ENCODE measurements at regions not wholly inside any gene's neighbourhood (a gene's known extent, or its start where the extent isn't known, plus 50 kb on each side); places are given as distances from the start of the nearest gene placed in this dataset.

- Histone ChIP-seq H3K36me3 (ENCODE audit: control insufficient read depth, insufficient read depth, low read length) (no peaks in the 10 kb centered on the region), H3K9ac (ENCODE audit: low read length) (no peak overlapping the region), H3K4me3 (ENCODE audit: low read length) (no peak overlapping the region), H3K9me3 (ENCODE audit: control insufficient read depth, low read length) (no peaks in the 10 kb centered on the region), H3K27me3 (ENCODE audit: control insufficient read depth, insufficient read depth, low read length) (no peaks in the 10 kb centered on the region), H3K4me1 (ENCODE audit: control insufficient read depth, insufficient read depth, low read length) (no peaks in the 10 kb centered on the region)
Measured at GRCh38 chr11:112382561-112382960, 121.9 kb upstream of the PLET1 start.

- Histone ChIP-seq H3K4me1 (ENCODE audit: control insufficient read depth, insufficient read depth, low read length) (peaks cover 6% of the 10 kb centered on the region), H3K27me3 (ENCODE audit: control insufficient read depth, insufficient read depth, low read length) (no peaks in the 10 kb centered on the region), H3K36me3 (ENCODE audit: control insufficient read depth, insufficient read depth, low read length) (no peaks in the 10 kb centered on the region), H3K9ac (ENCODE audit: low read length) (no peak overlapping the region), H3K4me3 (ENCODE audit: low read length) (no peak overlapping the region), H3K9me3 (ENCODE audit: control insufficient read depth, low read length) (no peaks in the 10 kb centered on the region)
Measured at GRCh38 chr11:112388496-112388895, 127.8 kb upstream of the PLET1 start.

GRCh38 chr11:112391086-112391485 lies 130.4 kb upstream of the PLET1 start:
- H3K27me3 ChIP-seq (ENCODE audit: control insufficient read depth, insufficient read depth, low read length), result no peaks in the 10 kb centered on the region
- H3K9me3 ChIP-seq (ENCODE audit: control insufficient read depth, low read length), result no peaks in the 10 kb centered on the region
- no peak overlapping the region for H3K4me3 ChIP-seq (ENCODE audit: low read length)
- no peak overlapping the region for H3K9ac ChIP-seq (ENCODE audit: low read length)
- peaks cover 6% of the 10 kb centered on the region for H3K4me1 ChIP-seq (ENCODE audit: control insufficient read depth, insufficient read depth, low read length)
- H3K36me3 ChIP-seq (ENCODE audit: control insufficient read depth, insufficient read depth, low read length), result no peaks in the 10 kb centered on the region

- H3K4me1 ChIP-seq (ENCODE audit: control insufficient read depth, insufficient read depth, low read length), result peaks cover 5% of the 10 kb centered on the region
Measured at GRCh38 chr11:112392904-112393303, 132.2 kb upstream of the PLET1 start.

GRCh38 chr11:112394304-112394703 lies 133.6 kb upstream of the PLET1 start:
- H3K4me3 ChIP-seq (ENCODE audit: low read length), result no peak overlapping the region
- H3K9me3 ChIP-seq (ENCODE audit: control insufficient read depth, low read length), result no peaks in the 10 kb centered on the region
- H3K27me3 ChIP-seq (ENCODE audit: control insufficient read depth, insufficient read depth, low read length), result no peaks in the 10 kb centered on the region
- no peaks in the 10 kb centered on the region for H3K36me3 ChIP-seq (ENCODE audit: control insufficient read depth, insufficient read depth, low read length)
- H3K9ac ChIP-seq (ENCODE audit: low read length), result no peak overlapping the region
- H3K4me1 ChIP-seq (ENCODE audit: control insufficient read depth, insufficient read depth, low read length), result no peaks in the 10 kb centered on the region

More at GRCh38 chr11:112392904-112393303, 132.2 kb upstream of the PLET1 start:
- H3K9me3 ChIP-seq (ENCODE audit: control insufficient read depth, low read length), result no peaks in the 10 kb centered on the region
- no peaks in the 10 kb centered on the region for H3K36me3 ChIP-seq (ENCODE audit: control insufficient read depth, insufficient read depth, low read length)
- no peaks in the 10 kb centered on the region for H3K27me3 ChIP-seq (ENCODE audit: control insufficient read depth, insufficient read depth, low read length)
- H3K4me3 ChIP-seq (ENCODE audit: low read length), result no peak overlapping the region
- no peak overlapping the region for H3K9ac ChIP-seq (ENCODE audit: low read length)

- no peak overlapping the region for H3K9ac ChIP-seq (ENCODE audit: low read length)
Measured at GRCh38 chr11:112396076-112396475, 135.4 kb upstream of the PLET1 start.

GRCh38 chr11:112398798-112399478 lies 138.3 kb upstream of the PLET1 start:
- no peaks in the 10 kb centered on the region for H3K36me3 ChIP-seq (ENCODE audit: control insufficient read depth, insufficient read depth, low read length)
- no peaks in the 10 kb centered on the region for H3K9me3 ChIP-seq (ENCODE audit: control insufficient read depth, low read length)
- no peaks in the 10 kb centered on the region for H3K4me1 ChIP-seq (ENCODE audit: control insufficient read depth, insufficient read depth, low read length)
- H3K27me3 ChIP-seq (ENCODE audit: control insufficient read depth, insufficient read depth, low read length), result no peaks in the 10 kb centered on the region
- H3K9ac ChIP-seq (ENCODE audit: low read length), result no peak overlapping the region
- H3K4me3 ChIP-seq (ENCODE audit: low read length), result no peak overlapping the region

More at GRCh38 chr11:112396076-112396475, 135.4 kb upstream of the PLET1 start:
- Histone ChIP-seq H3K27me3 (ENCODE audit: control insufficient read depth, insufficient read depth, low read length) (no peaks in the 10 kb centered on the region), H3K4me1 (ENCODE audit: control insufficient read depth, insufficient read depth, low read length) (no peaks in the 10 kb centered on the region), H3K36me3 (ENCODE audit: control insufficient read depth, insufficient read depth, low read length) (no peaks in the 10 kb centered on the region), H3K4me3 (ENCODE audit: low read length) (no peak overlapping the region), H3K9me3 (ENCODE audit: control insufficient read depth, low read length) (no peaks in the 10 kb centered on the region)

GRCh38 chr11:112400476-112401014 lies 139.9 kb upstream of the PLET1 start:
- Histone ChIP-seq H3K4me1 (ENCODE audit: control insufficient read depth, insufficient read depth, low read length) (no peaks in the 10 kb centered on the region), H3K9ac (ENCODE audit: low read length) (no peak overlapping the region), H3K4me3 (ENCODE audit: low read length) (no peak overlapping the region), H3K27me3 (ENCODE audit: control insufficient read depth, insufficient read depth, low read length) (no peaks in the 10 kb centered on the region), H3K9me3 (ENCODE audit: control insufficient read depth, low read length) (no peaks in the 10 kb centered on the region), H3K36me3 (ENCODE audit: control insufficient read depth, insufficient read depth, low read length) (no peaks in the 10 kb centered on the region)

- Histone ChIP-seq H3K4me3 (ENCODE audit: low read length) (no peak overlapping the region), H3K36me3 (ENCODE audit: control insufficient read depth, insufficient read depth, low read length) (no peaks in the 10 kb centered on the region), H3K27me3 (ENCODE audit: control insufficient read depth, insufficient read depth, low read length) (no peaks in the 10 kb centered on the region), H3K9ac (ENCODE audit: low read length) (no peak overlapping the region), H3K9me3 (ENCODE audit: control insufficient read depth, low read length) (no peaks in the 10 kb centered on the region), H3K4me1 (ENCODE audit: control insufficient read depth, insufficient read depth, low read length) (no peaks in the 10 kb centered on the region)
Measured at GRCh38 chr11:112401036-112401769, 140.5 kb upstream of the PLET1 start.

GRCh38 chr11:112403432-112403831 lies 142.8 kb upstream of the PLET1 start:
- H3K36me3 ChIP-seq (ENCODE audit: control insufficient read depth, insufficient read depth, low read length), result no peaks in the 10 kb centered on the region
- H3K27me3 ChIP-seq (ENCODE audit: control insufficient read depth, insufficient read depth, low read length), result no peaks in the 10 kb centered on the region
- no peak overlapping the region for H3K4me3 ChIP-seq (ENCODE audit: low read length)
- no peaks in the 10 kb centered on the region for H3K4me1 ChIP-seq (ENCODE audit: control insufficient read depth, insufficient read depth, low read length)
- no peak overlapping the region for H3K9ac ChIP-seq (ENCODE audit: low read length)
- no peaks in the 10 kb centered on the region for H3K9me3 ChIP-seq (ENCODE audit: control insufficient read depth, low read length)

GRCh38 chr11:112404112-112404511 lies 143.5 kb upstream of the PLET1 start:
- Histone ChIP-seq H3K9me3 (ENCODE audit: control insufficient read depth, low read length) (no peaks in the 10 kb centered on the region), H3K36me3 (ENCODE audit: control insufficient read depth, insufficient read depth, low read length) (no peaks in the 10 kb centered on the region), H3K4me1 (ENCODE audit: control insufficient read depth, insufficient read depth, low read length) (no peaks in the 10 kb centered on the region), H3K9ac (ENCODE audit: low read length) (no peak overlapping the region), H3K27me3 (ENCODE audit: control insufficient read depth, insufficient read depth, low read length) (no peaks in the 10 kb centered on the region), H3K4me3 (ENCODE audit: low read length) (no peak overlapping the region)

GRCh38 chr11:112408517-112408916 lies 147.9 kb upstream of the PLET1 start:
- no peaks in the 10 kb centered on the region for H3K36me3 ChIP-seq (ENCODE audit: control insufficient read depth, insufficient read depth, low read length)
- H3K4me1 ChIP-seq (ENCODE audit: control insufficient read depth, insufficient read depth, low read length), result no peaks in the 10 kb centered on the region
- no peaks in the 10 kb centered on the region for H3K27me3 ChIP-seq (ENCODE audit: control insufficient read depth, insufficient read depth, low read length)
- H3K9ac ChIP-seq (ENCODE audit: low read length), result no peak overlapping the region
- H3K4me3 ChIP-seq (ENCODE audit: low read length), result no peak overlapping the region
- no peaks in the 10 kb centered on the region for H3K9me3 ChIP-seq (ENCODE audit: control insufficient read depth, low read length)

Data from mucosa of stomach (tissue), 1 donor.